GM19468 (cell line): ENCODE measurements at regions not wholly inside any gene's neighbourhood (a gene's known extent, or its start where the extent isn't known, plus 50 kb on each side); places are given as distances from the start of the nearest gene placed in this dataset.

Experiments
- ATAC-seq: cut with Tn5 transposase; IDR thresholded peaks from one replicate; pipeline ENCODE4 v1.9.1; 2021; ENCODE audit warnings: mild to moderate bottlenecking, moderate library complexity, moderate number of reproducible peaks; ENCODE audit not compliant: unreplicated experiment; ENCODE audit errors: extremely low read depth

GRCh38 chr3:76827701-76828226 is 212.1 kb upstream of the ROBO2 start:
- ATAC-seq, result no peak

GRCh38 chr3:76834657-76835056 is 205.2 kb upstream of the ROBO2 start:
- ATAC-seq, result no peak

- no peak for ATAC-seq
Measured at GRCh38 chr3:76841747-76842146, 198.2 kb upstream of the ROBO2 start.

- no peak for ATAC-seq
Measured at GRCh38 chr3:76842216-76842615, 197.7 kb upstream of the ROBO2 start.

GRCh38 chr3:76855451-76855850 is 184.4 kb upstream of the ROBO2 start:
- no peak for ATAC-seq

- peak; percentile 35 for ATAC-seq
Measured at GRCh38 chr3:76859596-76859995, 180.3 kb upstream of the ROBO2 start.

GRCh38 chr3:76864355-76864754 is 175.5 kb upstream of the ROBO2 start:
- no peak for ATAC-seq

- peak; percentile 64 for ATAC-seq
Measured at GRCh38 chr3:76866729-76867408, 173.0 kb upstream of the ROBO2 start.

- ATAC-seq, result no peak
Measured at GRCh38 chr3:76869726-76870384, 170.0 kb upstream of the ROBO2 start.

GRCh38 chr3:76871655-76872054 is 168.2 kb upstream of the ROBO2 start:
- no peak for ATAC-seq

GRCh38 chr3:76872999-76873398 is 166.9 kb upstream of the ROBO2 start:
- ATAC-seq, result no peak

- no peak for ATAC-seq
Measured at GRCh38 chr3:76873532-76874242, 166.2 kb upstream of the ROBO2 start.

- ATAC-seq, result no peak
Measured at GRCh38 chr3:76879959-76880358, 159.9 kb upstream of the ROBO2 start.

GRCh38 chr3:76886761-76887500 is 153.0 kb upstream of the ROBO2 start:
- no peak for ATAC-seq

- ATAC-seq, result no peak
Measured at GRCh38 chr3:76888856-76889255, 151.0 kb upstream of the ROBO2 start.

GRCh38 chr3:76889911-76890310 is 150.0 kb upstream of the ROBO2 start:
- ATAC-seq, result no peak

GRCh38 chr3:76897076-76897475 is 142.8 kb upstream of the ROBO2 start:
- ATAC-seq, result no peak

- ATAC-seq, result no peak
Measured at GRCh38 chr3:76900596-76900995, 139.3 kb upstream of the ROBO2 start.

GRCh38 chr3:76908156-76908555 is 131.7 kb upstream of the ROBO2 start:
- ATAC-seq, result no peak

- no peak for ATAC-seq
Measured at GRCh38 chr3:76912841-76913383, 127.0 kb upstream of the ROBO2 start.
